ENCODE measurements at regions not wholly inside any gene's neighbourhood (a gene's known extent, or its start where the extent isn't known, plus 50 kb on each side); places are given as distances from the start of the nearest gene placed in this dataset.

GRCh38 chr4:125676583-125676982, 361.8 kb downstream of the FAT4 start:
- TF ChIP-seq ZNF121 (CRISPR knock-in tag; IDR thresholded peaks at IDR 0.05) (no peak), ZNF263 (CRISPR knock-in tag; IDR thresholded peaks at IDR 0.05; ENCODE audit: low read depth) (no peak), CTCF (IDR thresholded peaks at IDR 0.05) (no peak), NR1H2 (CRISPR knock-in tag; IDR thresholded peaks at IDR 0.05) (no peak)
